ENCODE measurements at regions not wholly inside any gene's neighbourhood (a gene's known extent, or its start where the extent isn't known, plus 50 kb on each side); places are given as distances from the start of the nearest gene placed in this dataset.

- H3K9me3 ChIP-seq = no peaks in the 10 kb centered on the region
- no peaks in the 10 kb centered on the region for H3K4me1 ChIP-seq
- no peak overlapping the region for H3K4me3 ChIP-seq
- no peak overlapping the region for H3K27ac ChIP-seq
- CTCF ChIA-PET = no interaction called here
- no peak overlapping the region for H3K4me2 ChIP-seq
- TF ChIP-seq ATOH8 (CRISPR knock-in tag; IDR thresholded peaks at IDR 0.05; ENCODE audit: low read depth) (no peak), SREBF2 (IDR thresholded peaks at IDR 0.05) (no peak), RAD21 (conservative IDR thresholded peaks at IDR 0.05 in 1 of 2, IDR thresholded peaks at IDR 0.05 in 1 of 2) (no peak), CEBPB (IDR thresholded peaks at IDR 0.05) (no peak), FOSB (CRISPR knock-in tag; IDR thresholded peaks at IDR 0.05) (no peak), ZFP36 (IDR thresholded peaks at IDR 0.05; ENCODE audit: borderline replicate concordance, partially characterized antibody) (no peak)
- DNase-seq (ENCODE audit: low read depth in 1 of 2, low spot score in 1 of 2) (no peak), FAIRE-seq (no peak), ATAC-seq (no peak)
- POLR2A ChIA-PET = no interaction called here
- 55% methylated on average over 4 of the region's 4 CpGs for WGBS (ENCODE audit: missing lambda C conversion rate)
These were observed 96.6 kb downstream of the GATA3 start for GRCh38 chr10:8151086-8151485.

GRCh38 chr10:8156918-8157317, 102.4 kb downstream of the GATA3 start:
- H3K4me1 ChIP-seq = peaks cover 3% of the 10 kb centered on the region; the same call in 1 of the 3 replicates
- POLR2A ChIA-PET = no interaction called here
- H3K4me3 ChIP-seq = no peak overlapping the region
- no peak for TF ChIP-seq HOXA7 (CRISPR knock-in tag; IDR thresholded peaks at IDR 0.05)
- TF ChIP-seq REST (IDR thresholded peaks at IDR 0.05) = peak; percentile 39; the same call in 1 of the 2 replicates
- 80% methylated on average over 4 of the region's 4 CpGs for WGBS (ENCODE audit: missing lambda C conversion rate)
- no peaks in the 10 kb centered on the region for H3K9me3 ChIP-seq
- FAIRE-seq (no peak), DNase-seq (ENCODE audit: low read depth in 1 of 2, low spot score in 1 of 2) (no peak), ATAC-seq (no peak)
- H3K27ac ChIP-seq = no peak overlapping the region
- H3K4me2 ChIP-seq = no peak overlapping the region
- CTCF ChIA-PET = no interaction called here

- Histone ChIP-seq H3K9me3 (no peaks in the 10 kb centered on the region), H3K4me3 (no peak overlapping the region), H3K27ac (peak overlapping the region in 1 of 2 experiments; percentile 18; a peak in 1 of 6 replicates), H3K4me2 (no peak overlapping the region), H3K4me1 (peaks cover 3% of the 10 kb centered on the region; the same call in 1 of the 3 replicates)
- whole genome bisulfite sequencing (ENCODE audit: missing lambda C conversion rate) = 26% methylated on average over 9 of the region's 9 CpGs
- ChIA-PET POLR2A (no interaction called here), CTCF (interaction anchor here (1.1 kb wide), 1 partner anchor 17 kb away, joined by 4 read pairs; no protein-coding TSS in a partner anchor)
- FAIRE-seq = no peak
- ATAC-seq = peak; percentile 56 to 78; a peak in 4 of 6 replicates
- peak in 1 of 2 experiments; percentile 11 for DNase-seq (ENCODE audit: low read depth in 1 of 2, low spot score in 1 of 2)
- TF ChIP-seq HES2 (IDR thresholded peaks at IDR 0.05) (no peak), JUN (IDR thresholded peaks at IDR 0.05) (no peak), RCOR1 (IDR thresholded peaks at IDR 0.05; ENCODE audit: low read depth, low read length) (no peak), PBX3 (IDR thresholded peaks at IDR 0.05) (no peak), ESRRA (IDR thresholded peaks at IDR 0.05; ENCODE audit: borderline replicate concordance, low read length) (no peak), E2F6 (IDR thresholded peaks at IDR 0.05; ENCODE audit: borderline replicate concordance, low read depth) (no peak), ZFP36 (IDR thresholded peaks at IDR 0.05; ENCODE audit: borderline replicate concordance, partially characterized antibody) (no peak), SMC3 (IDR thresholded peaks at IDR 0.05) (no peak), FOSB (CRISPR knock-in tag; IDR thresholded peaks at IDR 0.05) (no peak), CTCF (IDR thresholded peaks at IDR 0.05) (no peak), FOXS1 (CRISPR knock-in tag; IDR thresholded peaks at IDR 0.05) (no peak), EHMT2 (IDR thresholded peaks at IDR 0.05; ENCODE audit: low read depth) (no peak), REST (IDR thresholded peaks at IDR 0.05) (no peak)
These were observed 103.9 kb downstream of the GATA3 start for GRCh38 chr10:8158193-8159071.
